GM18951 (cell line): ENCODE measurements at regions not wholly inside any gene's neighbourhood (a gene's known extent, or its start where the extent isn't known, plus 50 kb on each side); places are given as distances from the start of the nearest gene placed in this dataset.

Source experiments
- POLR2A ChIP-seq: IDR thresholded peaks from 4 replicates; pipeline ENCODE4 v1.6.1; 2011; ENCODE audit warnings: mild to moderate bottlenecking; ENCODE audit not compliant: insufficient read length, insufficient read depth; ENCODE audit errors: extremely low read depth
- in situ Hi-C: fragments of 300-500 bp; cut with MboI; formaldehyde crosslinking; loops from one replicate; pipeline ENCODE4 v1.12.0; 2022; ENCODE audit warnings: low sequenced_read_pairs, mixed read lengths, inconsistent platforms; ENCODE audit not compliant: unreplicated experiment

- in situ Hi-C loops: no loop called here
- no peak for TF ChIP-seq POLR2A
Measured at GRCh38 chr18:22634464-22634863, 216.7 kb upstream of the CTAGE1 start.

DNA sequence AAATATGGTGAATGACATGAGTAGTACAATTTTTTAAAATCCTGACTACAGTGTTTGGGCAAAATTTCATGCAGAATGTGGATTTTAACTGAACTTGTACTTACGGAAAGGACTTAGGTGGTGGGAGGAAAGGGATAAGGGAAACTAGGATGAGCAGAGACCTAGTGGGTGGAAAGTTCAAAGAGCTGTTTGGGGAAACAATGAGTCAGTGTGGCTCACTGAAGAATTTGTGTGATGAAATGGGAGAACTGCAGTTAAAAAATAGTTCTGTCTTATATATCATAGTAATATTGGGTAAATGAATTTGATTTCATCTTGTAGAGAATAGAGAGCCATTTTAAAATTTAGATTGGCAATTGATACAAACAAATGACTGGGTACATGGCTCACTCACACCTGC is 220.1 kb upstream of the CTAGE1 start:
- in situ Hi-C loops: no loop called here
- no peak for TF ChIP-seq POLR2A

GRCh38 chr18:22639026-22639463 is 221.3 kb upstream of the CTAGE1 start:
- TF ChIP-seq POLR2A: no peak
- in situ Hi-C loops: no loop called here

- no peak for TF ChIP-seq POLR2A
- in situ Hi-C loops: no loop called here
Measured at GRCh38 chr18:22639561-22639960, 221.8 kb upstream of the CTAGE1 start.

DNA sequence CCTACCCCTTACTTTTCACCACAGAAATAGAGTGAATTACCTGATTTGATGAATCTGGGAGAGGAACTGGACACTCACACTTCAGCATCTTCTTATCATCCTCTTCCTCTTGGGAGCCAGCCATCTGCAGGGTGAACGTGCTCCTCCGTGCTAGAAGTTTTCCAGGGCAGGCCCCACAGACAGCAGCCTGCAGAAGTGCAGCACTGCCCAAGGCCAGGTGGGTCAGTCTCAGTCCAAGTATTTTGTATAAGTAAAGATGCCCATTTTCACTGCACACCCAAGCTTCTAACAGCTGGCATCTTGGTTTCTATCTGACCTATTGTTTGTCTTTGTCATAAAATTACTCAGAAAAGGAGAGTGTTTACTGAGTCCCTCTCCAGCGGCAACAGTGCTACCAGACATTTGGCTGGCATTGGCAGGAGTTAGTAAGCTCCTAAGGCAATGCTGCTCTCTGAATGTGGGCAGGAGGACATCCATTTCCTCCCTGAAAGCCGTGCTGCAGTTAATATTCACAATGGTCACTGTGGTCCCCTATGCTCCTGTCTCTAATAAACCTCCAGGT is 222.6 kb upstream of the CTAGE1 start:
- in situ Hi-C loops: no loop called here
- TF ChIP-seq POLR2A: no peak

GRCh38 chr18:22641958-22642357 is 224.2 kb upstream of the CTAGE1 start:
- in situ Hi-C loops: no loop called here

DNA sequence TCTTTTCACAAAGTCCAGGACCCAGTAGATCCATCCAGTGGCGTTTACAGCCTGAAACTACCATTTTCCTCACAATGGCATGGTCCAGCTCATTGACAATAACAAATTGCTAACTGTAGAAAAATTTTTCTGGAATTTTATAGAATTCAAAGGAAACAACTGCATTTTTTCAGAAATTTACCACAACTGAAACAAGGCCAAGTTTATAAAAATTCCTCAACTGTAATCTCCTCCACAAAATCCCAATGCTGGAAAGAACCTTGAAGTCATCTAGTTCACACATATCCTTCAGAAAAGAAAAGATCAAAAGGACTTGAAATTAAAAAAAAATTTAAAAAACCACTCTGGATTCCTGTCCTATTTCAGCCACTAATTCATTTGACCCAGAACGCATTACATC is 226.0 kb upstream of the CTAGE1 start:
- in situ Hi-C loops: no loop called here
- TF ChIP-seq POLR2A: no peak

More at GRCh38 chr18:22641958-22642357, 224.2 kb upstream of the CTAGE1 start:
- no peak for TF ChIP-seq POLR2A

- no peak for TF ChIP-seq POLR2A
- in situ Hi-C loops: no loop called here
Measured at GRCh38 chr18:22650247-22650646, 232.5 kb upstream of the CTAGE1 start.

- no peak for TF ChIP-seq POLR2A
- in situ Hi-C loops: no loop called here
Measured at GRCh38 chr18:22657619-22658018, 239.9 kb upstream of the CTAGE1 start.

GRCh38 chr18:22658318-22658717 is 240.6 kb upstream of the CTAGE1 start:
- in situ Hi-C loops: no loop called here
- TF ChIP-seq POLR2A: no peak

- in situ Hi-C loops: no loop called here
- no peak for TF ChIP-seq POLR2A
Measured at GRCh38 chr18:22663378-22663777, 245.7 kb upstream of the CTAGE1 start.

GRCh38 chr18:22666411-22666940 is 248.8 kb upstream of the CTAGE1 start:
- in situ Hi-C loops: no loop called here

DNA sequence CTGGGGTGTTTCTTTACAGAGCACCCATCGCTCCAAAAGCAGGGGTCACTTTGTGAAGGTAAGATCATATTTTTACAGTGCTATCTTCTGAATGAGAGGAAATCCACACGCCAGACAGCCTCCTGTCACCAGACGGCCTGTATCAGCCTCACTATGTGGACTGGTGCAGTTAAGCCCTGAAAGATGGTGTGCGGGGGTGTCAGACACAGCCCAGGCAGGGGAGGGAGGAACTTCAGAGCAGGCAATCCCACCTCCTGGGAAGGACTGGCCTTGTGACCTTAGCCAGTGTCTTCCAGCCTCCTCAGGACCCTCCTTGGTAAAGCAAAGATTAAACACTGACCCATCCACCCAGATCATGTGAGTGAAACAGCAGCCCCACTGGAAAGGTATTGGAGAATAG is 249.4 kb upstream of the CTAGE1 start:
- in situ Hi-C loops: no loop called here
- TF ChIP-seq POLR2A: no peak

More at GRCh38 chr18:22666411-22666940, 248.8 kb upstream of the CTAGE1 start:
- TF ChIP-seq POLR2A: no peak

- TF ChIP-seq POLR2A: no peak
- in situ Hi-C loops: no loop called here
Measured at GRCh38 chr18:22667616-22668422, 250.1 kb upstream of the CTAGE1 start.
